RWPE1 (cell line): ENCODE measurements at regions not wholly inside any gene's neighbourhood (a gene's known extent, or its start where the extent isn't known, plus 50 kb on each side); places are given as distances from the start of the nearest gene placed in this dataset.

ENCODE experiments used
- CTCF ChIA-PET: fragments of 350-600 bp; sonication (Branson Sonifier 250); formaldehyde crosslinking; extraction: SDS; loops from one replicate; lab custom pipeline; 2021; lab: Yijun Ruan, JAX
- POLR2A ChIA-PET: fragments of 400-600 bp; formaldehyde crosslinking; extraction: SDS; loops from one replicate; lab custom pipeline; 2020; ENCODE audit warnings: antibody characterized with exemption; ENCODE audit not compliant: low non-redundant PET; lab: Yijun Ruan, JAX
- DNase-seq: peaks from one replicate; pipeline ENCODE4 v3.0.0; 2012; ENCODE audit warnings: low spot score
- H3K27ac ChIP-seq: fragments of 450-650 bp; 2 replicates; pipeline ENCODE4 v1.5.1; 2017
- CTCF ChIP-seq: fragments of 450-650 bp; conservative IDR thresholded peaks from 2 replicates; pipeline ENCODE4 v1.5.1; 2017; ENCODE audit warnings: low read depth, mild to moderate bottlenecking

- DNase-seq, result no peak
- no peak for TF ChIP-seq CTCF
- CTCF ChIA-PET, result no interaction called here
- POLR2A ChIA-PET, result no interaction called here
- no peak overlapping the region for H3K27ac ChIP-seq
Measured at GRCh38 chr22:48305726-48306235, 1521.9 kb downstream of the BRD1 start.

- POLR2A ChIA-PET, result no interaction called here
- TF ChIP-seq CTCF, result no peak
- no peak overlapping the region for H3K27ac ChIP-seq
- DNase-seq, result no peak
- CTCF ChIA-PET, result no interaction called here
Measured at GRCh38 chr22:48303369-48303725, 1524.3 kb downstream of the BRD1 start.

- CTCF ChIA-PET, result no interaction called here
- no peak overlapping the region for H3K27ac ChIP-seq
Measured at GRCh38 chr22:48302657-48303368, 1524.9 kb downstream of the BRD1 start.

GRCh38 chr22:48301908-48302307 lies 1525.8 kb downstream of the BRD1 start:
- no peak for TF ChIP-seq CTCF
- CTCF ChIA-PET, result no interaction called here
- DNase-seq, result no peak
- POLR2A ChIA-PET, result no interaction called here
- H3K27ac ChIP-seq, result no peak overlapping the region

More at GRCh38 chr22:48302657-48303368, 1524.9 kb downstream of the BRD1 start:
- DNase-seq, result no peak
- TF ChIP-seq CTCF, result no peak
- POLR2A ChIA-PET, result no interaction called here

GRCh38 chr22:48301421-48301820 lies 1526.3 kb downstream of the BRD1 start:
- no peak overlapping the region for H3K27ac ChIP-seq
- ChIA-PET CTCF (no interaction called here), POLR2A (no interaction called here)
- DNase-seq, result no peak
- no peak for TF ChIP-seq CTCF

- TF ChIP-seq CTCF, result no peak
- no peak for DNase-seq
- H3K27ac ChIP-seq, result no peak overlapping the region
- CTCF ChIA-PET, result no interaction called here
- POLR2A ChIA-PET, result no interaction called here
Measured at GRCh38 chr22:48300877-48301276, 1526.8 kb downstream of the BRD1 start.
